ENCODE measurements at regions not wholly inside any gene's neighbourhood (a gene's known extent, or its start where the extent isn't known, plus 50 kb on each side); places are given as distances from the start of the nearest gene placed in this dataset.

GRCh38 chr5:125720348-125720685 lies 702.9 kb upstream of the GRAMD2B start:
- TF ChIP-seq CTCF (conservative IDR thresholded peaks at IDR 0.05; ENCODE audit: low read length) (no peak), EZH2phosphoT487 (IDR thresholded peaks at IDR 0.05; ENCODE audit: borderline replicate concordance, low read depth, low read length) (no peak)
